Coronary artery (tissue), 2 donors: ENCODE measurements at regions not wholly inside any gene's neighbourhood (a gene's known extent, or its start where the extent isn't known, plus 50 kb on each side); places are given as distances from the start of the nearest gene placed in this dataset.

ENCODE experiments used
- DNase-seq: peaks from one replicate; pipeline ENCODE4 v3.0.0-alpha.2; 2017; ENCODE audit warnings: low spot score
- H3K27ac ChIP-seq, 2 donors: fragments of 200-600 bp; sonication (generic); one replicate each; pipeline ENCODE4 v1.5.1; 2016 to 2019
- H3K4me3 ChIP-seq: fragments of 200-600 bp; sonication (generic); 2 replicates; pipeline ENCODE4 v1.5.1; 2016; ENCODE audit warnings: mild to moderate bottlenecking, moderate library complexity
- CTCF ChIP-seq: fragments of 200-600 bp; sonication (generic); IDR thresholded peaks from one replicate; pipeline ENCODE4 v1.5.1; 2019; ENCODE audit warnings: antibody characterized with exemption

- Histone ChIP-seq H3K4me3 (no peak overlapping the region), H3K27ac (no peak overlapping the region)
- DNase-seq, result no peak
- TF ChIP-seq CTCF, result no peak
Measured at GRCh38 chr7:121475806-121476205, 79.7 kb upstream of the FAM3C start.

GRCh38 chr7:121474301-121474673 lies 78.2 kb upstream of the FAM3C start:
- Histone ChIP-seq H3K27ac (no peak overlapping the region), H3K4me3 (no peak overlapping the region)
- TF ChIP-seq CTCF, result no peak
- DNase-seq, result no peak

- Histone ChIP-seq H3K4me3 (no peak overlapping the region), H3K27ac (no peak overlapping the region)
- TF ChIP-seq CTCF, result no peak
- DNase-seq, result no peak
Measured at GRCh38 chr7:121473645-121474300, 77.7 kb upstream of the FAM3C start.

DNA sequence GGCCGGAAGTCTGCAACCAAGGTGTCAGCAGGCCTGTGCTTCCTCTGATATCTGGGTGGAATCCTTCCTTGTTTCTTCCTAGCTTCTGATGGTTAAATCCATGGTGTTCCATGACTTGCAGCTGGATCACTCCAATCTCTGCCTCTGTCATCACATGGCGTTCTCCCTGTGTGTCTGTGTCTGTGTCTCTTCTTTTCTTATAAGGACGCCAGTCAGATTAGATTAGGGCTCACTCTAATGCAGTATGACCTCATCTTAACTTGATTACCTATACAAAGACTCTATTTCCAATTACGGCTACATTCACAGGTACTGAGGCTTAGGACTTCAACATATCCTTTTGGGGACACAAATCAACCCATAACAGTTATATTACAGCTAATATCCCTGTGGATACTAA lies 70.3 kb upstream of the FAM3C start:
- Histone ChIP-seq H3K4me3 (no peak overlapping the region), H3K27ac (no peak overlapping the region)
- no peak for DNase-seq
- TF ChIP-seq CTCF, result no peak

- H3K27ac ChIP-seq, result no peak overlapping the region
- H3K4me3 ChIP-seq, result no peak overlapping the region
- no peak for TF ChIP-seq CTCF
- no peak for DNase-seq
Measured at GRCh38 chr7:121459148-121459547, 63.0 kb upstream of the FAM3C start.

DNA sequence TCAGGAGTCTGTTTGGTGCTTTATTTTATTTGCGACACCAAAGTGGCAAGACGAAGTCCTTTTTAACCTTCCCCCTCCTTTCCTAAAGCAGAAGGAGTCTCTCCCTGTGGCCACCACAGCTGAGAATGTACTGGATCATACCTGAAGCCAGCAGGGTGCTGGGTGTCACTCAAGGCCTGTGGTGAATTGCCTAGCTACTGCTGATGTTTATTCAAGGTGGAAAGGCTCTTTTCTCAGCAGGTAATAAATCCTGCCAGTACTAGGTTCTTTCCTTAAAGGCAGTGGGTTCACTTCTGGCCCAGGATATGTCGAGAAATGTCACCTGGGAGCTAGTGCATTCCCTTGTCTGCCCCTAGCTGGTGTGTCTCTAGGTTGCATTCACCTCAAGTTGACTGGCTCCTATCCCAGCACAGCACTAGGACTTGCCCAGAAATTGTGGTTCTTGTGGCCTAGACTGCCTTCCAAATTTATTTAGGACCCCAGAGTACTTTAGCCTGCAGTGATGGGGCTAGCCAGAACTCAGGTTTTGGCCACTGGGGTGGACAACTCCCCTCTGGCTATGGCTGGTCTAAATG lies 60.8 kb upstream of the FAM3C start:
- Histone ChIP-seq H3K4me3 (no peak overlapping the region), H3K27ac (no peak overlapping the region)
- no peak for DNase-seq
- TF ChIP-seq CTCF, result no peak

DNA sequence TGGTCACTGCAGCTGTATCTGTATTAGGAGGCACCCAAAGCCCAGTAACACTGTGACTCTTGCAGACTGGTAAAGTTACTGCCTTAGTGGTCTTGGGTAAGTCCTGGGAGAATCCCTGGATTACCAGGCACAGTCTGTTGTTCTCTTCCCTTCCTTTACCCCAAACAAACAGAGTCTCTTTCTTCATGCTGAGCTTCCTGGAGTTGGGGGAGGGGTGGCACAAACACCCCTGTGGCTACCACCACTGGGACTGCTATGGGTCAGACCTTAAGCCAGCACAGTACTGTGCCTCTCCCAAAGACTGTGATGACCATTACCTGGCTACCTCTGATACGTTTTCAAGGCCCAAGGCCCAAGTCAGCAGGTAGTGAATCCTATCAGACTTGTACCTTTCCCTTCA lies 59.9 kb upstream of the FAM3C start:
- Histone ChIP-seq H3K4me3 (no peak overlapping the region), H3K27ac (no peak overlapping the region)
- no peak for DNase-seq
- no peak for TF ChIP-seq CTCF
